ENCODE measurements at regions not wholly inside any gene's neighbourhood (a gene's known extent, or its start where the extent isn't known, plus 50 kb on each side); places are given as distances from the start of the nearest gene placed in this dataset.
"Not testable (repeated sequence)": the region's sequence is repeated elsewhere in the genome, so short reads cannot be mapped to it uniquely, and the experiment has no call there.

- peak; percentile 29 for DNase-seq (ENCODE audit: low read depth)
- no peak overlapping the region for H3K9ac ChIP-seq (ENCODE audit: low read length)
- H3K27me3 ChIP-seq (replicated peaks; ENCODE audit: control insufficient read depth, insufficient read depth, low read length) = no peaks in the 10 kb centered on the region
- no peaks in the 10 kb centered on the region for H3K4me1 ChIP-seq (ENCODE audit: control insufficient read depth, insufficient read depth, low read length)
- no peaks in the 10 kb centered on the region for H3K9me3 ChIP-seq (ENCODE audit: control insufficient read depth, low read length)
- H3K36me3 ChIP-seq (ENCODE audit: control insufficient read depth, insufficient read depth, low read length, severe bottlenecking) = no peaks in the 10 kb centered on the region
- H3K4me3 ChIP-seq (ENCODE audit: low read length) = no peak overlapping the region
Observed at GRCh38 chr2:192675681-192676080, 480.9 kb upstream of the TMEFF2 start.

GRCh38 chr2:192669505-192670091 lies 474.9 kb upstream of the TMEFF2 start:
- Histone ChIP-seq H3K9me3 (ENCODE audit: control insufficient read depth, low read length) (no peaks in the 10 kb centered on the region), H3K27me3 (replicated peaks; ENCODE audit: control insufficient read depth, insufficient read depth, low read length) (no peaks in the 10 kb centered on the region), H3K4me1 (ENCODE audit: control insufficient read depth, insufficient read depth, low read length) (no peaks in the 10 kb centered on the region), H3K9ac (ENCODE audit: low read length) (no peak overlapping the region), H3K36me3 (ENCODE audit: control insufficient read depth, insufficient read depth, low read length, severe bottlenecking) (no peaks in the 10 kb centered on the region), H3K4me3 (ENCODE audit: low read length) (no peak overlapping the region)
- DNase-seq (ENCODE audit: low read depth) = no peak

- DNase-seq (ENCODE audit: low read depth); H3K4me3 ChIP-seq (ENCODE audit: low read length); H3K36me3 ChIP-seq (ENCODE audit: control insufficient read depth, insufficient read depth, low read length, severe bottlenecking); H3K9me3 ChIP-seq (ENCODE audit: control insufficient read depth, low read length); H3K27me3 ChIP-seq (replicated peaks; ENCODE audit: control insufficient read depth, insufficient read depth, low read length); H3K9ac ChIP-seq (ENCODE audit: low read length); H3K4me1 ChIP-seq (ENCODE audit: control insufficient read depth, insufficient read depth, low read length): not testable (repeated sequence)
Observed at GRCh38 chr2:192660555-192660954, 465.8 kb upstream of the TMEFF2 start.

GRCh38 chr2:192657362-192657761 lies 462.6 kb upstream of the TMEFF2 start:
- Histone ChIP-seq H3K27me3 (replicated peaks; ENCODE audit: control insufficient read depth, insufficient read depth, low read length) (no peaks in the 10 kb centered on the region), H3K36me3 (ENCODE audit: control insufficient read depth, insufficient read depth, low read length, severe bottlenecking) (no peaks in the 10 kb centered on the region), H3K4me1 (ENCODE audit: control insufficient read depth, insufficient read depth, low read length) (no peaks in the 10 kb centered on the region), H3K9me3 (ENCODE audit: control insufficient read depth, low read length) (no peaks in the 10 kb centered on the region), H3K9ac (ENCODE audit: low read length) (no peak overlapping the region), H3K4me3 (ENCODE audit: low read length) (no peak overlapping the region)
- DNase-seq (ENCODE audit: low read depth) = no peak

- Histone ChIP-seq H3K36me3 (ENCODE audit: control insufficient read depth, insufficient read depth, low read length, severe bottlenecking) (no peaks in the 10 kb centered on the region), H3K27me3 (replicated peaks; ENCODE audit: control insufficient read depth, insufficient read depth, low read length) (no peaks in the 10 kb centered on the region), H3K4me3 (ENCODE audit: low read length) (no peak overlapping the region), H3K9ac (ENCODE audit: low read length) (no peak overlapping the region), H3K4me1 (ENCODE audit: control insufficient read depth, insufficient read depth, low read length) (no peaks in the 10 kb centered on the region), H3K9me3 (ENCODE audit: control insufficient read depth, low read length) (no peaks in the 10 kb centered on the region)
- no peak for DNase-seq (ENCODE audit: low read depth)
Observed at GRCh38 chr2:192655916-192656315, 461.2 kb upstream of the TMEFF2 start.

- H3K27me3 ChIP-seq (replicated peaks; ENCODE audit: control insufficient read depth, insufficient read depth, low read length) = no peaks in the 10 kb centered on the region
- H3K36me3 ChIP-seq (ENCODE audit: control insufficient read depth, insufficient read depth, low read length, severe bottlenecking) = no peaks in the 10 kb centered on the region
- no peak overlapping the region for H3K9ac ChIP-seq (ENCODE audit: low read length)
- no peaks in the 10 kb centered on the region for H3K9me3 ChIP-seq (ENCODE audit: control insufficient read depth, low read length)
- H3K4me1 ChIP-seq (ENCODE audit: control insufficient read depth, insufficient read depth, low read length) = no peaks in the 10 kb centered on the region
- DNase-seq (ENCODE audit: low read depth) = no peak
- no peak overlapping the region for H3K4me3 ChIP-seq (ENCODE audit: low read length)
Observed at GRCh38 chr2:192645811-192646598, 451.3 kb upstream of the TMEFF2 start.

- no peaks in the 10 kb centered on the region for H3K36me3 ChIP-seq (ENCODE audit: control insufficient read depth, insufficient read depth, low read length, severe bottlenecking)
- no peaks in the 10 kb centered on the region for H3K9me3 ChIP-seq (ENCODE audit: control insufficient read depth, low read length)
- DNase-seq (ENCODE audit: low read depth) = no peak
- no peaks in the 10 kb centered on the region for H3K27me3 ChIP-seq (replicated peaks; ENCODE audit: control insufficient read depth, insufficient read depth, low read length)
- H3K9ac ChIP-seq (ENCODE audit: low read length) = no peak overlapping the region
- H3K4me1 ChIP-seq (ENCODE audit: control insufficient read depth, insufficient read depth, low read length) = no peaks in the 10 kb centered on the region
- no peak overlapping the region for H3K4me3 ChIP-seq (ENCODE audit: low read length)
Observed at GRCh38 chr2:192634557-192634956, 439.8 kb upstream of the TMEFF2 start.

GRCh38 chr2:192628017-192628416 lies 433.3 kb upstream of the TMEFF2 start:
- H3K9ac ChIP-seq (ENCODE audit: low read length) = no peak overlapping the region
- no peaks in the 10 kb centered on the region for H3K9me3 ChIP-seq (ENCODE audit: control insufficient read depth, low read length)
- no peaks in the 10 kb centered on the region for H3K4me1 ChIP-seq (ENCODE audit: control insufficient read depth, insufficient read depth, low read length)
- no peaks in the 10 kb centered on the region for H3K27me3 ChIP-seq (replicated peaks; ENCODE audit: control insufficient read depth, insufficient read depth, low read length)
- no peak for DNase-seq (ENCODE audit: low read depth)
- H3K4me3 ChIP-seq (ENCODE audit: low read length) = no peak overlapping the region
- H3K36me3 ChIP-seq (ENCODE audit: control insufficient read depth, insufficient read depth, low read length, severe bottlenecking) = no peaks in the 10 kb centered on the region

- Histone ChIP-seq H3K27me3 (replicated peaks; ENCODE audit: control insufficient read depth, insufficient read depth, low read length) (no peaks in the 10 kb centered on the region), H3K9ac (ENCODE audit: low read length) (no peak overlapping the region), H3K9me3 (ENCODE audit: control insufficient read depth, low read length) (no peaks in the 10 kb centered on the region), H3K4me3 (ENCODE audit: low read length) (no peak overlapping the region), H3K36me3 (ENCODE audit: control insufficient read depth, insufficient read depth, low read length, severe bottlenecking) (no peaks in the 10 kb centered on the region), H3K4me1 (ENCODE audit: control insufficient read depth, insufficient read depth, low read length) (no peaks in the 10 kb centered on the region)
- DNase-seq (ENCODE audit: low read depth) = no peak
Observed at GRCh38 chr2:192615105-192615504, 420.4 kb upstream of the TMEFF2 start.

GRCh38 chr2:192604295-192604694 lies 409.6 kb upstream of the TMEFF2 start:
- DNase-seq (ENCODE audit: low read depth) = no peak
- Histone ChIP-seq H3K4me3 (ENCODE audit: low read length) (no peak overlapping the region), H3K9me3 (ENCODE audit: control insufficient read depth, low read length) (no peaks in the 10 kb centered on the region), H3K36me3 (ENCODE audit: control insufficient read depth, insufficient read depth, low read length, severe bottlenecking) (no peaks in the 10 kb centered on the region), H3K9ac (ENCODE audit: low read length) (no peak overlapping the region), H3K27me3 (replicated peaks; ENCODE audit: control insufficient read depth, insufficient read depth, low read length) (no peaks in the 10 kb centered on the region), H3K4me1 (ENCODE audit: control insufficient read depth, insufficient read depth, low read length) (no peaks in the 10 kb centered on the region)

- H3K27me3 ChIP-seq (replicated peaks; ENCODE audit: control insufficient read depth, insufficient read depth, low read length); DNase-seq (ENCODE audit: low read depth); H3K9me3 ChIP-seq (ENCODE audit: control insufficient read depth, low read length); H3K4me1 ChIP-seq (ENCODE audit: control insufficient read depth, insufficient read depth, low read length); H3K4me3 ChIP-seq (ENCODE audit: low read length); H3K9ac ChIP-seq (ENCODE audit: low read length); H3K36me3 ChIP-seq (ENCODE audit: control insufficient read depth, insufficient read depth, low read length, severe bottlenecking): not testable (repeated sequence)
Observed at GRCh38 chr2:192598649-192599048, 403.9 kb upstream of the TMEFF2 start.

- no peak for DNase-seq (ENCODE audit: low read depth)
- no peak overlapping the region for H3K4me3 ChIP-seq (ENCODE audit: low read length)
- H3K36me3 ChIP-seq (ENCODE audit: control insufficient read depth, insufficient read depth, low read length, severe bottlenecking) = no peaks in the 10 kb centered on the region
- H3K9ac ChIP-seq (ENCODE audit: low read length) = no peak overlapping the region
- H3K27me3 ChIP-seq (replicated peaks; ENCODE audit: control insufficient read depth, insufficient read depth, low read length) = no peaks in the 10 kb centered on the region
- no peaks in the 10 kb centered on the region for H3K9me3 ChIP-seq (ENCODE audit: control insufficient read depth, low read length)
- no peaks in the 10 kb centered on the region for H3K4me1 ChIP-seq (ENCODE audit: control insufficient read depth, insufficient read depth, low read length)
Observed at GRCh38 chr2:192593561-192593960, 398.8 kb upstream of the TMEFF2 start.
